ENCODE measurements at regions not wholly inside any gene's neighbourhood (a gene's known extent, or its start where the extent isn't known, plus 50 kb on each side); places are given as distances from the start of the nearest gene placed in this dataset.

DNA sequence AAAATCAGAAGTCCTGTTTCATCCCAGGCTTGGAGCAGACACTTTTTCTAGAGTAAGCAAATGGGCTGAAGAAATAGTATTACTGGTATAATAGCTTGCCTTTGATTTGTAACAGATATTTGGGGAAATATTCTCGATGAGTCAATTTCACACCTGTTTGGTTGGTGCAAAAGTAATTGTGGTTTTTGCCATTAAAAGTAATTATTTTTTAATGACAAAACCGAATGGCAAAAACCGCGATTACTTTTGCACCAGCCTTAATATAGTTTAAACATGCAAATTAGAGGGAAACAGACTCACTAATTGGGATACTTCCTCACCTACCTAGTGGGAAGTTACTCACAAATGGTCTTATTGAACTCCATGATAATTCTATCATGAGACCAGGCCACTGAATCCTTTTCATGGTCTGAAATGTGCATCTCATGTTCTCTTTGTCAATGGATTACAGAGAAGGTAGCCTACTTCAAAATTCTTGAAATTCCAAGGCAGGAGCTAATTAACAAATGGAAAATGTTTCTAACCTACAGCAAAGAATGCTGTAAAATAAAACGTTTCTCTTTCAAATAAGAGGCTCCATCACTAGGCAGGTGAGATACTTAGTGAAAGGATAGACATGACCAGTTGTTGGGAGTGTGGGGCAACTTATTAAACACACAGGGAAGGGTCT, 391.3 kb downstream of the EMP1 start:
- H3K4me3 ChIP-seq (replicated peaks in 1 of 2; ENCODE audit: low read depth in 2 of 2, low read length in 2 of 2) = no peak overlapping the region
- TF ChIP-seq, protein P1, sequence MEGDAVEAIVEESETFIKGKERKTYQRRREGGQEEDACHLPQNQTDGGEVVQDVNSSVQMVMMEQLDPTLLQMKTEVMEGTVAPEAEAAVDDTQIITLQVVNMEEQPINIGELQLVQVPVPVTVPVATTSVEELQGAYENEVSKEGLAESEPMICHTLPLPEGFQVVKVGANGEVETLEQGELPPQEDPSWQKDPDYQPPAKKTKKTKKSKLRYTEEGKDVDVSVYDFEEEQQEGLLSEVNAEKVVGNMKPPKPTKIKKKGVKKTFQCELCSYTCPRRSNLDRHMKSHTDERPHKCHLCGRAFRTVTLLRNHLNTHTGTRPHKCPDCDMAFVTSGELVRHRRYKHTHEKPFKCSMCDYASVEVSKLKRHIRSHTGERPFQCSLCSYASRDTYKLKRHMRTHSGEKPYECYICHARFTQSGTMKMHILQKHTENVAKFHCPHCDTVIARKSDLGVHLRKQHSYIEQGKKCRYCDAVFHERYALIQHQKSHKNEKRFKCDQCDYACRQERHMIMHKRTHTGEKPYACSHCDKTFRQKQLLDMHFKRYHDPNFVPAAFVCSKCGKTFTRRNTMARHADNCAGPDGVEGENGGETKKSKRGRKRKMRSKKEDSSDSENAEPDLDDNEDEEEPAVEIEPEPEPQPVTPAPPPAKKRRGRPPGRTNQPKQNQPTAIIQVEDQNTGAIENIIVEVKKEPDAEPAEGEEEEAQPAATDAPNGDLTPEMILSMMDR (IDR thresholded peaks at IDR 0.05; ENCODE audit: low read depth, low read length) = no peak
- no peak for DNase-seq (ENCODE audit: low read depth in 2 of 2)

DNA sequence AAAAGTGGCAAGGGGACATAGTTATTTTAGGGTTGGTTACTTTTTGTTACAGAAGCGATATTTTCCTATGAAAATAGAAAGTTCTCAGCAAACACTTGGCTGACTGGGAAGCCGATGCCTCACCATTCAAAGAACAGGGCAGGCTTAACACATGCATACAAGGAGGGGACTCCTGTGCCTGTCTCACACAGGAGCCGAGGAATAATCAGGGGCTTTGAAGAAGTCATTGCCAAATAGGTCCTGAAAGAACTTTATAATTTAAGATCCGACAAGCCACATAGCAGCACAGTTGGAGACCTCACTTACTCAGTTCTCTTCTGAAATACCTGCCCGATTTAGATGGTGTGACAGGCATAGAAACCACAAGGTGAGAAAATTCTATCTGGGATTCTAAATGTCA, 389.8 kb downstream of the EMP1 start:
- H3K4me3 ChIP-seq (replicated peaks in 1 of 2; ENCODE audit: low read depth in 2 of 2, low read length in 2 of 2) = no peak overlapping the region
- no peak for DNase-seq (ENCODE audit: low read depth in 2 of 2)
- TF ChIP-seq, protein P1 (IDR thresholded peaks at IDR 0.05; ENCODE audit: low read depth, low read length) = no peak

DNA sequence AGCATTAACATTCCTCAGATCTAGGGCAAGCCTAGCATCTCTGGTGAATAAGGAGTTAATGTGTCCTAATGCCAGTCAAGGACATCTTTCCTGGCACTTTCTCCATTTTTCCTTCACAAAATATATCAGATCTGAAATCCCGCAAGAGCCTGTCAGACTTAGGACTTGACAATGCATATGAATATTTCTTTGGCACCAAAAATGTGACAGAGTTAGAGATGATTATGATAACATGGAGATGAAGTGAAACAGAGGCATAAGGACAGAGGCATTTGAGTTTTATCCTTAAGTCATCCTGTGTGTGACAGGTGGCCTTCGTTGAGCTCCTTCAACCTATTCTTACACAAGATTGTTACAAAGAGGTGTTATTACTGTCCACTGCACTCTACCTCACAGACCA, 388.0 kb downstream of the EMP1 start:
- TF ChIP-seq, protein P1 (IDR thresholded peaks at IDR 0.05; ENCODE audit: low read depth, low read length) = no peak
- no peak overlapping the region for H3K4me3 ChIP-seq (replicated peaks in 1 of 2; ENCODE audit: low read depth in 2 of 2, low read length in 2 of 2)
- no peak for DNase-seq (ENCODE audit: low read depth in 2 of 2)

DNA sequence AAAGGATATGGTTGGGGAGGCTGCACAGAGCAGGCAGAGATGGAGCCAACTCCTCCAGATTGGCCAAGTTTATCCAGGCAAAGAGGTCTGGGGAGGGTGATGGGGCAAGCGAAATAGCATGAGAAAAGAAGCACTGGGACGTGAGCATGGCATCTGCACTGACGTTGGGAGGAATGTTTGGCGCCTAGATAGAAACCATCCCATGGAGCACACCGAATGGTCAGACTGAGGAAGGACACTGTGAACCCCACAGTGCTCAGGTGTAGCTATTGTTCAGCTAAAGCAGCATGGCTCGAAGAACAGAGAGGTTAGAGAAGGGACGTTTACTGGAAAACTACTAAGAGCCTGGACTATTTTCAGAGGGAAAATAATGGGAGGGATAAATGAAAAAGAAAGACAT, 387.1 kb downstream of the EMP1 start:
- TF ChIP-seq, protein P1 (IDR thresholded peaks at IDR 0.05; ENCODE audit: low read depth, low read length) = no peak

DNA sequence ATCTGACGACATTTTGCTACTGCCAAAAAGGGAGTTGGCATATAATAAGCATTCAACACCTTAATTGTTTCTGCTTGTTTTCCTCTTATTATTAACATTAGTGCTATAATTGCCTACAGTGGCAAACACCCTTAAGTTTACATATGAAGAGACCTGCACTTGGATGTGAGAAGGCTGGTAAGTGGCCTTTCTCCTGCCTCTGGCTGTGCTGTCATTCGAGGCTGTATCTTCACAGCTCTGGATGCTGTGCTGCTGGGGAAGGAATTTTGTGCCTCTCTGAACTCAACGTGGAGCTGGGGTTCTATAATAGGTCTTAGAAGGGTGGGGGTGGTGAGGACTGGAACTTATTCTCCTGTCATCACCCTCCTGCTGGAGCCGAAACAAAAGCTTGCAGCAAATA, 385.9 kb downstream of the EMP1 start:
- no peak overlapping the region for H3K4me3 ChIP-seq (replicated peaks in 1 of 2; ENCODE audit: low read depth in 2 of 2, low read length in 2 of 2)
- TF ChIP-seq, protein P1 (IDR thresholded peaks at IDR 0.05; ENCODE audit: low read depth, low read length) = no peak
- DNase-seq (ENCODE audit: low read depth in 2 of 2) = no peak

More for the DNA sequence above, 387.1 kb downstream of the EMP1 start:
- H3K4me3 ChIP-seq (replicated peaks in 1 of 2; ENCODE audit: low read depth in 2 of 2, low read length in 2 of 2) = no peak overlapping the region
- DNase-seq (ENCODE audit: low read depth in 2 of 2) = no peak

DNA sequence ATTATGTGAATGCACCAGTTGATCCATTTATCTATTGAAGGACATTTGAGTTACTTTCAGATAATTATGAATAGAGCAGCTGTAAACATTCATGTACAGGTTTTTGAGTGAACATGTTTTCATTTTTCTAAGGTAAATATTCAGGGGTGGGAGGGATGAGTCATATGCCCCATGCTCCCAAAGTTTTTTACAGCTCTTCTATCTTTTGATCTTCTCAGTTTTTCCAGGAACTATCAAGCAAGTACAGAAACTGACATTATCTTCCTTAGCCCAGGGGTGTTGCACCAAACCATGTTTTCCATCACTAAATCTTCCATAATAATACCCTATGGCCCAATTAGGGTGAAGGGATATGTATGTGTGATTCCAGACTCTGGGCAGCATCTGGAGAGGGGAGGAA, 384.5 kb downstream of the EMP1 start:
- TF ChIP-seq, protein P1 (IDR thresholded peaks at IDR 0.05; ENCODE audit: low read depth, low read length) = no peak
- no peak overlapping the region for H3K4me3 ChIP-seq (replicated peaks in 1 of 2; ENCODE audit: low read depth in 2 of 2, low read length in 2 of 2)
- no peak for DNase-seq (ENCODE audit: low read depth in 2 of 2)

DNA sequence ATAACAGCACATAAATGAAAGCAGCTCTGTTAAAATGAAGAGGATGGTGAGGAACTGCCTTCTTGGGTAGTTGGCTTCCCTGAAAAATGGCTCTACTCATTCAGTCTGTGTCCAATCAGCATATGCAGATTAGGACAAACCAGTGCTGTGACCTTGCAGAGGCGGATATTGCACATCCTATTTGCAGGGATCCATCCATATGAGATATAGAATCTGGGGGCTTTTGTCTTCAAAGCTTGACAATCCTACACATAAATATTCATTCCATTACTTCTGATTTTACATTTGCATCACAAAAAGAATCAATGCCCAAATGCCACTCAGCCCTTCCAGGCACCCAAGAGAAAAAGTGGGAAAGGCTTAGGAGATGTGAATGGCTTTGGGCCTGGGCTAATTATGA, 383.7 kb downstream of the EMP1 start:
- TF ChIP-seq, protein P1 (IDR thresholded peaks at IDR 0.05; ENCODE audit: low read depth, low read length) = no peak
- no peak overlapping the region for H3K4me3 ChIP-seq (replicated peaks in 1 of 2; ENCODE audit: low read depth in 2 of 2, low read length in 2 of 2)
- DNase-seq (ENCODE audit: low read depth in 2 of 2) = no peak

Data from cardiac fibroblast (primary cell).